OCI-LY3 (cell line): ENCODE measurements at regions not wholly inside any gene's neighbourhood (a gene's known extent, or its start where the extent isn't known, plus 50 kb on each side); places are given as distances from the start of the nearest gene placed in this dataset.

Experiments
- CTCF ChIP-seq: fragments of 200-600, 300-600 bp; sonication (generic); IDR thresholded peaks from 2 replicates; pipeline ENCODE4 v1.5.1; 2014; ENCODE audit warnings: antibody characterized with exemption, low read length, low read depth
- EZH2phosphoT487 ChIP-seq: fragments of 200-600 bp; shearing (Covaris generic); IDR thresholded peaks from 2 replicates; pipeline ENCODE4 v1.6.1; 2018; ENCODE audit warnings: antibody characterized with exemption, mixed run types, low read depth

GRCh38 chrX:113551919-113552318 lies 711.3 kb upstream of the AMOT start:
- TF ChIP-seq CTCF (no peak), EZH2phosphoT487 (no peak)
